WTC11 (cell line): ENCODE measurements at regions not wholly inside any gene's neighbourhood (a gene's known extent, or its start where the extent isn't known, plus 50 kb on each side); places are given as distances from the start of the nearest gene placed in this dataset.

ENCODE experiments used
- ATAC-seq: fragments of 200-7000 bp; cut with Tn5 transposase; 2 replicates; pipeline ENCODE4 v1.10.0; 2021; ENCODE audit warnings: mild to moderate bottlenecking, moderate library complexity
- CTCF ChIA-PET: fragments of 300-600 bp; sonication (Branson Sonifier 250); formaldehyde crosslinking; loops from one replicate; lab custom pipeline; 2021; ENCODE audit warnings: antibody characterized with exemption; lab: Charles Lee
- POLR2A ChIA-PET: fragments of 350-600 bp; sonication (Branson Sonifier 250); formaldehyde crosslinking; loops from one replicate; lab custom pipeline; 2021; ENCODE audit warnings: antibody characterized with exemption; lab: Charles Lee
- DNase-seq: peaks from one replicate; pipeline ENCODE4 v3.0.0; 2021; ENCODE audit warnings: low spot score
- H3K27ac Mint-ChIP-seq: 2 replicates; pipeline ENCODE4 v1.8.0; 2021; ENCODE audit warnings: mixed read lengths
- H3K27me3 Mint-ChIP-seq: 2 replicates; pipeline ENCODE4 v1.8.0; 2021; ENCODE audit warnings: low read depth, mild to moderate bottlenecking, moderate library complexity, mixed read lengths
- H3K36me3 Mint-ChIP-seq: 2 replicates; pipeline ENCODE4 v1.8.0; 2021; ENCODE audit warnings: mixed read lengths
- H3K4me1 Mint-ChIP-seq: 2 replicates; pipeline ENCODE4 v1.8.0; 2022; ENCODE audit warnings: mixed read lengths
- H3K4me3 Mint-ChIP-seq: 2 replicates; pipeline ENCODE4 v1.8.0; 2021; ENCODE audit warnings: mild to moderate bottlenecking, moderate library complexity, mixed read lengths
- H3K9me3 Mint-ChIP-seq: 2 replicates; pipeline ENCODE4 v1.8.0; 2021; ENCODE audit warnings: mixed read lengths
- AFF4 ChIP-seq: sonication (generic); formaldehyde crosslinking; IDR thresholded peaks from 2 replicates; pipeline ENCODE4 v1.8.1; 2023; ENCODE audit warnings: mild to moderate bottlenecking, missing genetic modification reagents, borderline replicate concordance
- ATF1 ChIP-seq: sonication (generic); formaldehyde crosslinking; IDR thresholded peaks from 2 replicates; pipeline ENCODE4 v1.8.1; 2023; ENCODE audit warnings: mild to moderate bottlenecking, moderate library complexity, missing genetic modification reagents
- CDX4 ChIP-seq: fragments of 250-450 bp; sonication (Bioruptor Pico); IDR thresholded peaks from 2 replicates; pipeline ENCODE4 v1.9.0; 2021; ENCODE audit warnings: moderate library complexity, mild to moderate bottlenecking, inconsistent platforms, borderline replicate concordance
- CREM ChIP-seq: sonication (generic); formaldehyde crosslinking; IDR thresholded peaks from 2 replicates; pipeline ENCODE4 v1.8.1; 2022; ENCODE audit warnings: mild to moderate bottlenecking, missing genetic modification reagents, moderate library complexity
- E2F1 ChIP-seq: sonication (generic); formaldehyde crosslinking; IDR thresholded peaks from 2 replicates; pipeline ENCODE4 v1.8.0; 2022; ENCODE audit warnings: mild to moderate bottlenecking, missing genetic modification reagents
- ESRRA ChIP-seq: sonication (generic); formaldehyde crosslinking; IDR thresholded peaks from 2 replicates; pipeline ENCODE4 v1.8.1; 2022; ENCODE audit warnings: mild to moderate bottlenecking, missing genetic modification reagents, borderline replicate concordance
- KAT7 ChIP-seq: sonication (generic); formaldehyde crosslinking; IDR thresholded peaks from 2 replicates; pipeline ENCODE4 v1.8.1; 2023; ENCODE audit warnings: missing genetic modification reagents, mild to moderate bottlenecking, borderline replicate concordance
- NFE2L1 ChIP-seq: sonication (generic); formaldehyde crosslinking; IDR thresholded peaks from 2 replicates; pipeline ENCODE4 v1.8.1; 2023; ENCODE audit warnings: missing genetic modification reagents
- NR1H2 ChIP-seq: sonication (generic); formaldehyde crosslinking; IDR thresholded peaks from 2 replicates; pipeline ENCODE4 v1.9.0; 2021; ENCODE audit warnings: mild to moderate bottlenecking, moderate library complexity, missing genetic modification reagents
- STAT6 ChIP-seq: sonication (generic); formaldehyde crosslinking; conservative IDR thresholded peaks from 2 replicates; pipeline ENCODE4 v1.8.1; 2023; ENCODE audit warnings: mild to moderate bottlenecking, low read depth, missing genetic modification reagents, moderate library complexity
- TCF7 ChIP-seq: sonication (generic); formaldehyde crosslinking; IDR thresholded peaks from 2 replicates; pipeline ENCODE4 v1.8.0; 2022; ENCODE audit warnings: mild to moderate bottlenecking, low read depth, missing genetic modification reagents, moderate library complexity
- TP53 ChIP-seq: sonication (generic); formaldehyde crosslinking; IDR thresholded peaks from 2 replicates; pipeline ENCODE4 v1.8.1; 2023; ENCODE audit warnings: mild to moderate bottlenecking, missing genetic modification reagents
- ZNF138 ChIP-seq: sonication (generic); formaldehyde crosslinking; conservative IDR thresholded peaks from 2 replicates; pipeline ENCODE4 v1.8.1; 2022; ENCODE audit warnings: mild to moderate bottlenecking, moderate library complexity, missing genetic modification reagents
- ZNF263 ChIP-seq: sonication (generic); formaldehyde crosslinking; IDR thresholded peaks from 2 replicates; pipeline ENCODE4 v1.8.1; 2022; ENCODE audit warnings: low read depth, mild to moderate bottlenecking, moderate library complexity, missing genetic modification reagents
- ZNF671 ChIP-seq: fragments of 250-450 bp; sonication (Bioruptor Pico); IDR thresholded peaks from 2 replicates; pipeline ENCODE4 v1.8.0; 2021; ENCODE audit warnings: mild to moderate bottlenecking
- TF ChIP-seq, protein P1 (sequence below): sonication (generic); formaldehyde crosslinking; IDR thresholded peaks from 2 replicates; pipeline ENCODE4 v1.8.1; 2023; ENCODE audit warnings: mild to moderate bottlenecking, missing genetic modification reagents, moderate library complexity
- TF ChIP-seq, protein P2 (sequence below): fragments of 250-450 bp; sonication (Bioruptor Pico); IDR thresholded peaks from 2 replicates; pipeline ENCODE4 v2.1.2; 2022; ENCODE audit warnings: mild to moderate bottlenecking, moderate library complexity
- TF ChIP-seq, protein P3 (sequence below): sonication (generic); formaldehyde crosslinking; IDR thresholded peaks from 2 replicates; pipeline ENCODE4 v1.8.0; 2022; ENCODE audit warnings: mild to moderate bottlenecking, missing genetic modification reagents
- TF ChIP-seq, protein P4 (sequence below): sonication (generic); formaldehyde crosslinking; IDR thresholded peaks from 2 replicates; pipeline ENCODE4 v1.8.1; 2023; ENCODE audit warnings: mild to moderate bottlenecking, missing genetic modification reagents, moderate library complexity

- no peaks in the 10 kb centered on the region for H3K36me3 Mint-ChIP-seq
- H3K4me3 Mint-ChIP-seq = no peak overlapping the region
- peaks cover 4% of the 10 kb centered on the region for H3K9me3 Mint-ChIP-seq
- peak; percentile 69 for ATAC-seq
- CTCF ChIA-PET = no interaction called here
- no peak overlapping the region for H3K27ac Mint-ChIP-seq
- peaks cover 19% of the 10 kb centered on the region for H3K4me1 Mint-ChIP-seq
- POLR2A ChIA-PET = no interaction called here
- no peak for DNase-seq
- H3K27me3 Mint-ChIP-seq = peaks cover 21% of the 10 kb centered on the region
- TF ChIP-seq NR1H2 (CRISPR knock-in tag) (no peak), ZNF671 (CRISPR knock-in tag) (no peak), ZNF263 (CRISPR knock-in tag) (no peak), NFE2L1 (CRISPR knock-in tag) (no peak)
- TF ChIP-seq, protein P1, sequence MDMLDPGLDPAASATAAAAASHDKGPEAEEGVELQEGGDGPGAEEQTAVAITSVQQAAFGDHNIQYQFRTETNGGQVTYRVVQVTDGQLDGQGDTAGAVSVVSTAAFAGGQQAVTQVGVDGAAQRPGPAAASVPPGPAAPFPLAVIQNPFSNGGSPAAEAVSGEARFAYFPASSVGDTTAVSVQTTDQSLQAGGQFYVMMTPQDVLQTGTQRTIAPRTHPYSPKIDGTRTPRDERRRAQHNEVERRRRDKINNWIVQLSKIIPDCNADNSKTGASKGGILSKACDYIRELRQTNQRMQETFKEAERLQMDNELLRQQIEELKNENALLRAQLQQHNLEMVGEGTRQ (CRISPR knock-in tag) = peak; percentile 59
Measured at GRCh38 chr6:4287811-4288244, 152.5 kb upstream of the ECI2 start.

- DNase-seq = no peak
- Mint-ChIP-seq H3K9me3 (peaks cover 4% of the 10 kb centered on the region), H3K27me3 (peaks cover 26% of the 10 kb centered on the region), H3K27ac (no peak overlapping the region), H3K4me3 (no peak overlapping the region), H3K36me3 (no peaks in the 10 kb centered on the region), H3K4me1 (peaks cover 17% of the 10 kb centered on the region)
- CTCF ChIA-PET = no interaction called here
- POLR2A ChIA-PET = no interaction called here
- no peak for ATAC-seq
- TF ChIP-seq STAT6 (no peak), CDX4 (CRISPR knock-in tag) (no peak), AFF4 (CRISPR knock-in tag) (no peak), CREM (CRISPR knock-in tag) (no peak)
- TF ChIP-seq, protein P2, sequence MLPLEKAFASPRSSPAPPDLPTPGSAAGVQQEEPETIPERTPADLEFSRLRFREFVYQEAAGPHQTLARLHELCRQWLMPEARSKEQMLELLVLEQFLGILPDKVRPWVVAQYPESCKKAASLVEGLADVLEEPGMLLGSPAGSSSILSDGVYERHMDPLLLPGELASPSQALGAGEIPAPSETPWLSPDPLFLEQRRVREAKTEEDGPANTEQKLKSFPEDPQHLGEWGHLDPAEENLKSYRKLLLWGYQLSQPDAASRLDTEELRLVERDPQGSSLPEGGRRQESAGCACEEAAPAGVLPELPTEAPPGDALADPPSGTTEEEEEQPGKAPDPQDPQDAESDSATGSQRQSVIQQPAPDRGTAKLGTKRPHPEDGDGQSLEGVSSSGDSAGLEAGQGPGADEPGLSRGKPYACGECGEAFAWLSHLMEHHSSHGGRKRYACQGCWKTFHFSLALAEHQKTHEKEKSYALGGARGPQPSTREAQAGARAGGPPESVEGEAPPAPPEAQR (CRISPR knock-in tag) = no peak
Measured at GRCh38 chr6:4287372-4287771, 152.0 kb upstream of the ECI2 start.

DNA sequence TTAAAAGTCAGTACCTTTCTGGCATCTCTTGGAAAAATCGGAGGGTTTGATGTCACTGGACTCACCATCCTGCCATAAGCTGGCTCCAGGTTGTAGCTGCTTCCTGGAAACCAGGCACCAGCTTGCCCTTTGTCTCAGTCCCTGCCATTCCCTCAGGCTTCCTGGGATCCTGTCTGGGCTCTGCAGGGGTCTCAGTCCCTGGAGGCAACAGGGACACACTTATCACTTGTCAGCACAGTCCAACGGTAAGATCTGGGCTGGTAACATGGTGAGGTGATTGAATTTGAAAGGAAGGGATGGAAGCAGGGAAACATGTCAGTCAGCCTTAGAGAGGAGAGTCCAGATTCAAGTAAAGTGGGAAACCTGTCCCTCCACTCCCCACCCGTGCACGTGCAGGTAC, 147.6 kb upstream of the ECI2 start:
- Mint-ChIP-seq H3K4me1 (peaks cover 17% of the 10 kb centered on the region), H3K27me3 (peaks cover 50% of the 10 kb centered on the region), H3K4me3 (no peak overlapping the region), H3K27ac (no peak overlapping the region), H3K9me3 (peaks cover 17% of the 10 kb centered on the region), H3K36me3 (no peaks in the 10 kb centered on the region)
- CTCF ChIA-PET = interaction anchor here (0.6 to 1.3 kb wide), 2 partner anchors 11 to 826 kb away, joined by 3 read pairs; no protein-coding TSS in a partner anchor
- ATAC-seq = no peak
- no peak for DNase-seq
- POLR2A ChIA-PET = no interaction called here
- TF ChIP-seq, protein P3, sequence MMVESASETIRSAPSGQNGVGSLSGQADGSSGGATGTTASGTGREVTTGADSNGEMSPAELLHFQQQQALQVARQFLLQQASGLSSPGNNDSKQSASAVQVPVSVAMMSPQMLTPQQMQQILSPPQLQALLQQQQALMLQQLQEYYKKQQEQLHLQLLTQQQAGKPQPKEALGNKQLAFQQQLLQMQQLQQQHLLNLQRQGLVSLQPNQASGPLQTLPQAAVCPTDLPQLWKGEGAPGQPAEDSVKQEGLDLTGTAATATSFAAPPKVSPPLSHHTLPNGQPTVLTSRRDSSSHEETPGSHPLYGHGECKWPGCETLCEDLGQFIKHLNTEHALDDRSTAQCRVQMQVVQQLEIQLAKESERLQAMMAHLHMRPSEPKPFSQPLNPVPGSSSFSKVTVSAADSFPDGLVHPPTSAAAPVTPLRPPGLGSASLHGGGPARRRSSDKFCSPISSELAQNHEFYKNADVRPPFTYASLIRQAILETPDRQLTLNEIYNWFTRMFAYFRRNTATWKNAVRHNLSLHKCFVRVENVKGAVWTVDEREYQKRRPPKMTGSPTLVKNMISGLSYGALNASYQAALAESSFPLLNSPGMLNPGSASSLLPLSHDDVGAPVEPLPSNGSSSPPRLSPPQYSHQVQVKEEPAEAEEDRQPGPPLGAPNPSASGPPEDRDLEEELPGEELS (CRISPR knock-in tag) = no peak
- TF ChIP-seq ESRRA (CRISPR knock-in tag) = no peak
- TF ChIP-seq ATF1 (CRISPR knock-in tag) = no peak
- TF ChIP-seq TP53 (CRISPR knock-in tag) = no peak
- no peak for TF ChIP-seq TCF7 (CRISPR knock-in tag)
- TF ChIP-seq, protein P4, sequence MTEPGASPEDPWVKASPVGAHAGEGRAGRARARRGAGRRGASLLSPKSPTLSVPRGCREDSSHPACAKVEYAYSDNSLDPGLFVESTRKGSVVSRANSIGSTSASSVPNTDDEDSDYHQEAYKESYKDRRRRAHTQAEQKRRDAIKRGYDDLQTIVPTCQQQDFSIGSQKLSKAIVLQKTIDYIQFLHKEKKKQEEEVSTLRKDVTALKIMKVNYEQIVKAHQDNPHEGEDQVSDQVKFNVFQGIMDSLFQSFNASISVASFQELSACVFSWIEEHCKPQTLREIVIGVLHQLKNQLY (CRISPR knock-in tag) = no peak
- no peak for TF ChIP-seq ZNF138 (CRISPR knock-in tag)
- no peak for TF ChIP-seq KAT7 (CRISPR knock-in tag)
- no peak for TF ChIP-seq E2F1 (CRISPR knock-in tag)
